ENCODE measurements at regions not wholly inside any gene's neighbourhood (a gene's known extent, or its start where the extent isn't known, plus 50 kb on each side); places are given as distances from the start of the nearest gene placed in this dataset.
"Not testable (repeated sequence)": the region's sequence is repeated elsewhere in the genome, so short reads cannot be mapped to it uniquely, and the experiment has no call there.

- no peaks in the 10 kb centered on the region for H3K27me3 ChIP-seq
- no peaks in the 10 kb centered on the region for H3K9me3 ChIP-seq (replicated peaks in 1 of 3)
- H3K4me3 ChIP-seq = no peak overlapping the region
- intact Hi-C loops (cut with DNase I) = no loop called here
- DNase-seq = no peak
- WGBS, 4 donors = 60 to 68% (median 67%) methylated on average over 10 of the region's 10 CpGs
- H3K4me1 ChIP-seq (replicated peaks in 1 of 2) = no peaks in the 10 kb centered on the region
- no peaks in the 10 kb centered on the region for H3K36me3 ChIP-seq (replicated peaks in 1 of 2)
- H3K27ac ChIP-seq = no peak overlapping the region
- no peak for TF ChIP-seq POLR2A (IDR thresholded peaks at IDR 0.05)
- no peak for TF ChIP-seq CTCF (IDR thresholded peaks at IDR 0.05)
These were observed 125.8 kb upstream of the EFEMP1 start for GRCh38 chr2:56049233-56049845.

DNA sequence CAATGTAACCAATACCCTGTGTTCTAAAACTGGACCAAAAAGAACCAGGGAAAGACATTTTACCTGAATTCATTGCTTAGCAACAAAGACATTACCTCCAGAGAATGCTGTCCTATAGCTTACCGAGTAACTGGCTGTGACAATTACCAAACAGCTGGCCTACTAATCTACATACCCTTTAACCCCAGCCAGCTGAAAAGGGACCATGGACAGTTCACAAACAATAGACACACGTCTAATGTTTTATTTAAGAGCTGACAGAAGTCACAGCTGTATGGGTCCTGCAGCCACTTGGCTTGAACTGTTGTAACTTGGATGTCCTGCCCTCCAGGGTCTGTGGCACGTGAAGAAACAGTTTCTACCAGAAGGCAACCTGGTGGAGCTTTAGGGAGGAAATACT, 130.1 kb upstream of the EFEMP1 start:
- H3K9me3 ChIP-seq (replicated peaks in 1 of 3) = no peaks in the 10 kb centered on the region
- DNase-seq = no peak
- WGBS, 4 donors = 49 to 60% (median 58%) methylated on average over 3 of the region's 3 CpGs

DNA sequence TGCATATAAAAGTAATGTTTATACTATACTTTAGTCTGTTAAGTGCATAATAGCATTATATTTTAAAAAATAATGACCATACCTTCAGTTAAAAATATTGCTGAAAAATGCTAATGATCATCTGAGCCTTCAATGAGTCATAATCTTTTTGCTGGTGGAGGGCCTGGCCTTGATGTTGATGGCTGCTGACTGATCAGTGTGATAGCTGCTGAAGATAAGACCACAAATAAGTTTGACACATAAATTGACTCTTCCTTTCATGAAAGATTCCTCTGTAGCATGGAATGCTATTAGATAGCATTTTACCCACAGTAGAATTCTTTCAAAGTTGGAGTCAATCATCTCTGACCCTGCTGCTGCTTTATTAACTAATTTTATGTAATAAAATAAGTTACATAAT, 128.4 kb upstream of the CCDC85A start:
- Histone ChIP-seq H3K4me1 (replicated peaks in 1 of 2) (no peaks in the 10 kb centered on the region), H3K27me3 (no peaks in the 10 kb centered on the region), H3K9me3 (replicated peaks in 1 of 3) (no peaks in the 10 kb centered on the region), H3K27ac (no peak overlapping the region), H3K4me3 (no peak overlapping the region), H3K36me3 (replicated peaks in 1 of 2) (no peaks in the 10 kb centered on the region)
- intact Hi-C loops (cut with DNase I) = no loop called here
- TF ChIP-seq POLR2A (IDR thresholded peaks at IDR 0.05) (no peak), CTCF (IDR thresholded peaks at IDR 0.05) (no peak)
- DNase-seq = no peak

More for the DNA sequence above, 130.1 kb upstream of the EFEMP1 start:
- TF ChIP-seq POLR2A (IDR thresholded peaks at IDR 0.05) (no peak), CTCF (IDR thresholded peaks at IDR 0.05) (no peak)
- intact Hi-C loops (cut with DNase I) = no loop called here
- no peaks in the 10 kb centered on the region for H3K27me3 ChIP-seq
- no peak overlapping the region for H3K27ac ChIP-seq
- H3K4me3 ChIP-seq = no peak overlapping the region
- H3K4me1 ChIP-seq (replicated peaks in 1 of 2) = no peaks in the 10 kb centered on the region
- no peaks in the 10 kb centered on the region for H3K36me3 ChIP-seq (replicated peaks in 1 of 2)

DNA sequence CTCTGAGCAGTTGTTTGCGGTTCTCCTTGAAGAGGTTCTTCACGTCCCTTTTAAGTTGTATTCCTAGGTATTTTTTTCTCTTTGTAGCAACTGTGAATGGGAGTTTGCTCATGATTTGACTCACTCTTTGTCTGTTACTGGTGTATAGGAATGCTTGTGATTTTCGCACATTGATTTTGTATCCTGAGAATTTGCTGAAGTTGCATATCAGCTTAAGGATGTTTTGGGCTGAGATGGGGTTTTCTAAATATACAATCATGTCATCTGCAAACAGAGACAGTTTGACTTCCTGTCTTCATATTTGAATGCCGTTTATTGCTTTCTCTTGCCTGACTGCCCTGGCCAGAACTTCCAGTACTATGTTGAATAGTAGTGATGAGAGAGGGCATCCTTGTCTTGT, 122.5 kb upstream of the CCDC85A start:
- H3K27me3 ChIP-seq; H3K36me3 ChIP-seq (replicated peaks in 1 of 2); H3K4me1 ChIP-seq (replicated peaks in 1 of 2); H3K9me3 ChIP-seq (replicated peaks in 1 of 3); intact Hi-C loops (cut with DNase I); DNase-seq; H3K27ac ChIP-seq; H3K4me3 ChIP-seq: not testable (repeated sequence)
- 78 to 85% (median 82%) methylated on average over 4 of the region's 4 CpGs for WGBS, 4 donors

- no peak overlapping the region for H3K4me3 ChIP-seq
- intact Hi-C loops (cut with DNase I) = no loop called here
- H3K36me3 ChIP-seq (replicated peaks in 1 of 2) = no peaks in the 10 kb centered on the region
- H3K9me3 ChIP-seq (replicated peaks in 1 of 3) = no peaks in the 10 kb centered on the region
- no peaks in the 10 kb centered on the region for H3K27me3 ChIP-seq
- DNase-seq = no peak
- TF ChIP-seq CTCF (IDR thresholded peaks at IDR 0.05) (no peak), POLR2A (IDR thresholded peaks at IDR 0.05) (no peak)
- no peak overlapping the region for H3K27ac ChIP-seq
- H3K4me1 ChIP-seq (replicated peaks in 1 of 2) = no peaks in the 10 kb centered on the region
These were observed 115.0 kb upstream of the CCDC85A start for GRCh38 chr2:56068746-56069145.

Data from adrenal gland (tissue), 9 donors.